ENCODE measurements at regions not wholly inside any gene's neighbourhood (a gene's known extent, or its start where the extent isn't known, plus 50 kb on each side); places are given as distances from the start of the nearest gene placed in this dataset.

DNA sequence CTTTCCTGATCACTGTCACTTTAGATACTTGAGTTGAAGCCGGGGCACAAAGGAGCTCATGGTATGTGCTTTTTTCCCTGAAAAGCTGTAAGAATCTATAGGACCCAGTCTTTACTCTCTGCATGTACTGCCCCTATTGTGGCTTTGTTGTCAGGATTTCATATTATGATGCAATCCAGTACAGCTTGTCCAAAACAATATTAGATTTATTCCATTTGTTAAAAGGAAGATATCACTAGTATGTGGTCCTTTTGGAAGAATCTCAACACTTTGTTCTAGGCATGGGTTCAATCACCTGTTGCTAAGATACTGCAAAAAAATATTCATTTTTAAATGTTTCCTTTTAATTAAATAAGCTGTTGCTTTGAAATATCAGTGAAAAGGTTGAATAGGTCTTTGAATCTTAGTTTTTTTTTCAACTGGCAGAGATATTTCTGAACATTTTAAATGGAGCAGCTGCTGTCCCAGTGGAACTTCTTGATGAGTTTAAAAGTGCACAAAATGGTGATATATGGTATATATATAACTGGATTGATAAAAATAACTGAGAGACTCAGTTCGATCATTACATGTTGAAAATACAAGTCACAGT lies 256.6 kb upstream of the NT5C1B start:
- in situ Hi-C loops (cut with HindIII; ENCODE audit: low pct_unique_long_range_greater_than_20kb, low sequenced_read_pairs) = no loop called here
- DNase-seq (ENCODE audit: low read depth) = no peak

GRCh38 chr2:18842836-18843235 lies 253.5 kb upstream of the NT5C1B start:
- in situ Hi-C loops (cut with HindIII; ENCODE audit: low pct_unique_long_range_greater_than_20kb, low sequenced_read_pairs) = no loop called here
- no peak for DNase-seq (ENCODE audit: low read depth)

GRCh38 chr2:18841248-18842150 lies 252.1 kb upstream of the NT5C1B start:
- in situ Hi-C loops (cut with HindIII; ENCODE audit: low pct_unique_long_range_greater_than_20kb, low sequenced_read_pairs) = no loop called here
- DNase-seq (ENCODE audit: low read depth) = no peak

GRCh38 chr2:18837240-18837639 lies 247.9 kb upstream of the NT5C1B start:
- DNase-seq (ENCODE audit: low read depth) = no peak
- in situ Hi-C loops (cut with HindIII; ENCODE audit: low pct_unique_long_range_greater_than_20kb, low sequenced_read_pairs) = no loop called here

DNA sequence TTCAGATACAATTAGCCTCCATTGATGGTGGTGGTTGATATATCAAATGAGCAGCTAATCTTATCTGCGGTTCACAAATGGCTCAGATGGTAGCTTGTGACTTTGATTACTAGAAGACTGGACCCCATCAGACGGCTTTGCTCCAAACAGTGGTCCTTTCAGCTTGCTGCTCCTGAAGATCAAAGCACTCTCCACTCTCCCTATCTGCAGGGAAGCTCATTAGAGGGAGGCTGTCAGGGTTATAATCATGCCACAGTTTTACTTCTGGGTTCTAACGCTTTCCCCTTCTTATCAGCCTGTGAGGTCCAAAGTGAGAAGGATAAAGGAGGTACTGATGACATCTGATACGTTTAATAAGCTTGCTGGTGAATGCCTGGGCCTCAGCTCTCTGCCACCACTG lies 247.1 kb upstream of the NT5C1B start:
- no peak for DNase-seq (ENCODE audit: low read depth)
- in situ Hi-C loops (cut with HindIII; ENCODE audit: low pct_unique_long_range_greater_than_20kb, low sequenced_read_pairs) = no loop called here

DNA sequence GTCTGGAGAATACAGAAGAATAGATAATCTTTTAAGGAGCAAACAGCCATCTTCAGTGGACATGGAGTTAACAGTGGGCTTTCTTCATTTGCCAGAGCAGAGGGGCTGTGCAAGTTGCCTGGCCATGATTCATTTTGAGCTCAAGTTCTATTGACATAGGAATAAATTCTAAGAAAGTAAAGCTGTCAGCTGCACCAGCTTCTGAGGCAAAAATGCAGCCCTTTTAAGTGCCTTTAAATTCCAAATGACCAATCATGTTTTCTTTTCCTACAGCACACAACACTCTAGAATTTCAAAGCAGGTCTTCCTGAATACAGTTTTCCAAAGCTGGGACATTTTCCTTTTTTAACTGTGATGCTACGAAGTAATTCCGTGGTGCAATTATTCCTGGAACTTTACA lies 246.4 kb upstream of the NT5C1B start:
- DNase-seq (ENCODE audit: low read depth) = no peak
- in situ Hi-C loops (cut with HindIII; ENCODE audit: low pct_unique_long_range_greater_than_20kb, low sequenced_read_pairs) = no loop called here

DNA sequence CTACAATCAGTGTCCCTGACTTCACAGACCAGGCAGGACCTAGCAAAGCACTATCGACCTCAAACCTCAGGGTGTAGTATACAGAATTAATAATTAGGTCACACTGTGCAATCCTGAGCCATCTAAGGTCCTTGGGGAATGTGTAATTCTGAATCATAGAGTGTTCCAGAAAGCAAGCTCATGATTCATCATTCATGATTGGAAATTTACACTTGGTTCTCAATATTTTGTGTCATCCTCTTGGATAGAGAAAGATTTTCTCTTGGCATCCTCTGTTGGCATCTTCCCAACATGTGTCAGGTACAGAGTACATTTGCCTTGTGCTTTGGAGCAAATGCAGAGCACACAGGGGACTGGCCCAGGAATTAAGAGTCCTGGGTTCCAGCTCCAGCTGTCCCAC lies 245.0 kb upstream of the NT5C1B start:
- in situ Hi-C loops (cut with HindIII; ENCODE audit: low pct_unique_long_range_greater_than_20kb, low sequenced_read_pairs) = no loop called here
- DNase-seq (ENCODE audit: low read depth) = no peak

DNA sequence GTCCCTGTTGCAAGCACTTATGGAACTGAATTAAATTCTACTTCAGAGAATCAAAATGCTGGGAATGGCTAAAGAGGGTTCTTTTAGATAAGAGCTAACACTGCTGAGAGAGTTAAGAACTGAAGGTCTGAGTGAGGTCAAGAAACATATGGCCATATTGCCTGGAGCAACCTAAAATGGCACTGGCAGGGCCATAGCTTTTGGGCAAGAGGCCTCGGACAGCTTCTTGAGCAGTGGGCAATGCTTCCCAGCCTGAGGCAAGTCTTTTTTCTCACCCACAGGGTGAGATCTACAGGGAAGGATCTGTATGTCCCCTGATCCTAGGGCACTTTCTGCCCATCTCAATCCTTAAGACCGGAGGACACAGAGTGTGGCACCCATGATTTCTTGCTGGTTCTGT lies 244.6 kb upstream of the NT5C1B start:
- in situ Hi-C loops (cut with HindIII; ENCODE audit: low pct_unique_long_range_greater_than_20kb, low sequenced_read_pairs) = no loop called here
- DNase-seq (ENCODE audit: low read depth) = no peak

DNA sequence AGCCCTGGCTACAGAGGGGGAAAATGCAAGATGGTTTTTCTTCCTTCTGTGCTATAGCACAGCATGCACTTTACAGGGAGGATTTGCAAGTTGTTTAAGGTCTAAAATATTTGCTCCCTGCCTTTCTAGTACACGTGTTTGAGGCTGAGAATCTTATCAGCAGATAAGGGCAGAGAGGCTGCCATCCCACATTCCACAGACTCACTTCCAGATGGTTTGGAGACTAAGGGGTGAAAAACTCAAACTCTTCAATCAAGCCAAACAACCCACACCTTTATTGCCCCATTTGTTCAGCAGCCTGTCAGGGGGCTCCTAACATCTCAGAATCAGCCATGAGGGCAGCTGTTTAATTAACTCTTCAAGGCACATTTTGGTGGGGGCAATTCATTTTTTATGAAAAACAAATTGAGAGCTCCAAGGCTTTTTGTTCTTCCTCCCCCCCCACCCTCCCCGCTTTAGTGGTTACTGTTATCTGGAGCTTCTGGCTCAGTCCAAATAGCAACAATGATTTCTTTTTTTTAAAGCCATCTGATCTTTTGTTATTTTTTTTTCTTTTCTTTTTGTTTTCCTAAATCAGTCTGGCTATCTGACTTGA lies 242.6 kb upstream of the NT5C1B start:
- no peak for DNase-seq (ENCODE audit: low read depth)
- in situ Hi-C loops (cut with HindIII; ENCODE audit: low pct_unique_long_range_greater_than_20kb, low sequenced_read_pairs) = no loop called here

DNA sequence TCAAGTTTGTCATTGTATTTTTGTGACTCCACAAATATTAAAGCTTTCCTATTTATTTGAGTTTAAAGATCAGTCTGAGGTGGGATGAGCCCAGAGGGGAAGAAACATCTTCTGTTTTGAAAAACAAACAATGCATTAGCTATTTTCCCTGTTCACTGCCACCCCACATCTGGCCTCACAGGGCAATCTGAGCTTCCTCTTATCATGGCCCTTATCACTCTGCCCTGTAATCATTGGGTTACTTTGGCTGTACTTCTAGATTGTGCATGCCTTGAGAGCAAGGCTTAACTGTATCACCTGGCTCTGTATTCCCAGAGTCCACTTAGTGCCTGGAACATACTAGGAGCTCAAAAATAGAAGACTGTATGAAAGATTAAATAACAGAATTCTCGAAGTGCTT lies 241.6 kb upstream of the NT5C1B start:
- in situ Hi-C loops (cut with HindIII; ENCODE audit: low pct_unique_long_range_greater_than_20kb, low sequenced_read_pairs) = no loop called here
- no peak for DNase-seq (ENCODE audit: low read depth)

GRCh38 chr2:18829976-18830375 lies 240.6 kb upstream of the NT5C1B start:
- in situ Hi-C loops (cut with HindIII; ENCODE audit: low pct_unique_long_range_greater_than_20kb, low sequenced_read_pairs) = no loop called here
- no peak for DNase-seq (ENCODE audit: low read depth)

GRCh38 chr2:18829251-18829902 lies 240.0 kb upstream of the NT5C1B start:
- in situ Hi-C loops (cut with HindIII; ENCODE audit: low pct_unique_long_range_greater_than_20kb, low sequenced_read_pairs) = no loop called here

DNA sequence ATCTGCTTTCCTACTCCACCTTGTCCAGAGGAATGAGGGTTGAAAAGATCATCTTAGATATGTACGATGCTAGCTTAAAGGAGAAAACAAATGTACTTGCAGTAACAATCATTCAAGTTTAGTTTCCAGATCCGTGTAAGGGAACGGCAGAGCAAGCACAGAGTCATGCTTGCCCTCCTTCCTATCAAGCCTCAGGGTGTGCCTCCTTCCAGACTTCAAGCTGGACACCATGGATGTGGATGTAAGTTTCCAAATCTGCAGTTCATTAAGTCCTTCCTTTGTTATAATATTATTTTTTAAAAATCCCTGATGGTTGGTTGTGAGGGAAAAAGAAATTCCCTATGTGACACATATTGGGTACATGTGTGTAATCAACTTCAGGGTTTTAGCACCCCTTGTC lies 238.9 kb upstream of the NT5C1B start:
- no peak for DNase-seq (ENCODE audit: low read depth)
- in situ Hi-C loops (cut with HindIII; ENCODE audit: low pct_unique_long_range_greater_than_20kb, low sequenced_read_pairs) = no loop called here

More at GRCh38 chr2:18829251-18829902, 240.0 kb upstream of the NT5C1B start:
- DNase-seq (ENCODE audit: low read depth) = peak; percentile 91

DNA sequence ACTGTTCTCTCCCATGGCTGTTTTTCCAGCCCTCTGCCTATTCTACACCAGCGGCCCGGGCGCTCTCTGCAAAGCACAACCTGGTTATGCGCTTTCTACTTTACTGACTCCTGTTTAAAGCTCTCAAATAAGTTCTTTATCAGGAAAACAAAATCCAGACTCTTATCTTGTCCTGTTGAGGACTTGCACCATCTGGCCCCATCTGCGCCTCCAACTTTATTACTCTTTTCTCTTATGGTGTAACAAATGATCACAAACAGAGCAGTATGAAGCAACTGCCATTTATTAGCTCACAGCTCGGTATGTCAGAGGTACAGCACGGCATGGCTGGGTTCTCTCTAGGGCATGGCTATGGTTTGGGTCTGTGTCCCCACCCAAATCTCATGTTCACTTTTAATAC lies 236.5 kb upstream of the NT5C1B start:
- no peak for DNase-seq (ENCODE audit: low read depth)
- in situ Hi-C loops (cut with HindIII; ENCODE audit: low pct_unique_long_range_greater_than_20kb, low sequenced_read_pairs) = no loop called here

- DNase-seq (ENCODE audit: low read depth) = no peak
- in situ Hi-C loops (cut with HindIII; ENCODE audit: low pct_unique_long_range_greater_than_20kb, low sequenced_read_pairs) = no loop called here
Observed at GRCh38 chr2:18824915-18825314, 235.5 kb upstream of the NT5C1B start.

DNA sequence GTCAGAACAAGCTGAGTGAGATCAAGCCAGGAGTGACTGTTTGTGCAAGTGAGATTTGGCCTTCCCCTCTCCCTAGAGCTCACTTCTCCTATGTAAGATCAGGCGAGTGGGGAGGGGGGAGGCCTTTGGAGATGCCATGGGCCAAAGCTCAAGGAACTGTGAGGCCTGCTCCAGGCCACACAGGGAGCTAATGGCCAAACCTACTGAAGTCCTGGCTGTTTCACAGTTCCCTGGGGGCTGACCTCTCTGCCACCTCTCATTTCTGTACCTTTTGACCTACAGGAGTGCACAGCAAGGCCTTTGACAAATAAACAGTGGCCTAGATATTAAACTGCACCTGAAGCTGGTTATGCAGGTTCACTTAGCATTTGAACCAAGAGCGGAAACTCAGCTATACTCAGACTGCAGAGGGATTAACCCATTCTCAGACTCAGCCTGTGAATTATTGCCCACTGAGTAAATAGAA lies 235.0 kb upstream of the NT5C1B start:
- in situ Hi-C loops (cut with HindIII; ENCODE audit: low pct_unique_long_range_greater_than_20kb, low sequenced_read_pairs) = no loop called here
- DNase-seq (ENCODE audit: low read depth) = no peak

DNA sequence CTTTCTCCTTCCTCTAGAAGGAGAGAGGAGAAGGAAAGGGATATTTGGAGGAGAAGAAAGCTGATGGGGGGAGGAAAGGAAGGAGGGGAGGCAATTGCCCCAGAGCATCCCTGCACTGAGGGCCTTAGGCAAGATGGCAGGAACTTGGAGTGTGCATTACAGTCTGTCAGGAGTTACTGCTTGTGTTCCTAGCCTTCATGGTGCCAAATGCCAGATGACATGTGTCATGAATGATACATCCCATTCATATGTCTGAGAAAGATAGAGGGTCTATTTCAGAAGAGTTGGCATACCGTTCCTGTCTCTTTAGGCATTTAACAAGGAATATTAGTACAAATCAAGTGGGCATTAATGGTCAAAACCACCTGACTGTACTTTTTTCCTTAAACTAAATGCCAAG lies 232.1 kb upstream of the NT5C1B start:
- DNase-seq (ENCODE audit: low read depth) = no peak
- in situ Hi-C loops (cut with HindIII; ENCODE audit: low pct_unique_long_range_greater_than_20kb, low sequenced_read_pairs) = no loop called here

- in situ Hi-C loops (cut with HindIII; ENCODE audit: low pct_unique_long_range_greater_than_20kb, low sequenced_read_pairs) = no loop called here
- no peak for DNase-seq (ENCODE audit: low read depth)
Observed at GRCh38 chr2:18820966-18821365, 231.6 kb upstream of the NT5C1B start.

- DNase-seq (ENCODE audit: low read depth) = no peak
- in situ Hi-C loops (cut with HindIII; ENCODE audit: low pct_unique_long_range_greater_than_20kb, low sequenced_read_pairs) = no loop called here
Observed at GRCh38 chr2:18819566-18819965, 230.2 kb upstream of the NT5C1B start.

Data from Caki2 (cell line).